Suprapubic skin (tissue), 3 donors: ENCODE measurements at regions not wholly inside any gene's neighbourhood (a gene's known extent, or its start where the extent isn't known, plus 50 kb on each side); places are given as distances from the start of the nearest gene placed in this dataset.

Experiments used
- CTCF ChIP-seq, 2 donors: fragments of 200-600 bp in 1 of 2; fragments of 450-650 bp in 1 of 2; sonication (generic) in 1 of 2; IDR thresholded peaks; one replicate each; pipeline ENCODE4 v1.5.1; 2016 to 2019; ENCODE audit warnings: antibody characterized with exemption in 2 of 2, mild to moderate bottlenecking in 1 of 2, moderate library complexity in 1 of 2
- POLR2AphosphoS5 ChIP-seq, 3 donors: sonication (generic); formaldehyde crosslinking; IDR thresholded peaks; one replicate each; pipeline ENCODE4 v1.6.1; 2017; ENCODE audit warnings: antibody characterized with exemption in 3 of 3

GRCh38 chr18:55869556-55870501 is 281.8 kb upstream of the TCF4 start:
- TF ChIP-seq CTCF (IDR thresholded peaks at IDR 0.05) (no peak), POLR2AphosphoS5 (IDR thresholded peaks at IDR 0.05) (no peak)
